Activated CD8-positive, alpha-beta T cell treated with anti-CD3 and anti-CD28 coated beads, Interleukin-2, amount 10 ng/mL, durations not matched to agents 7 days and 5 days (primary cell): ENCODE measurements at regions not wholly inside any gene's neighbourhood (a gene's known extent, or its start where the extent isn't known, plus 50 kb on each side); places are given as distances from the start of the nearest gene placed in this dataset.

Experiments
- ATAC-seq: fragments of 150-1000 bp; cut with Tn5 transposase; one replicate; pipeline ENCODE4 v1.10.0; 2021; ENCODE audit warnings: moderate library complexity
- CTCF ChIA-PET: fragments of 350-600 bp; sonication (Branson Sonifier 250); formaldehyde crosslinking; loops from one replicate; lab custom pipeline; 2021; ENCODE audit warnings: antibody characterized with exemption; lab: Charles Lee
- POLR2A ChIA-PET: fragments of 350-600 bp; sonication (Branson Sonifier 250); formaldehyde crosslinking; loops from one replicate; lab custom pipeline; 2021; ENCODE audit warnings: antibody characterized with exemption; lab: Charles Lee
- DNase-seq: peaks from one replicate; pipeline ENCODE4 v3.0.0-alpha.2; 2020
- H3K27ac Mint-ChIP-seq: one replicate; pipeline ENCODE4 v1.8.0; 2021; ENCODE audit warnings: mild to moderate bottlenecking, mixed read lengths
- H3K27me3 Mint-ChIP-seq: one replicate; pipeline ENCODE4 v1.8.0; 2021; ENCODE audit warnings: low read depth, mixed read lengths
- H3K36me3 Mint-ChIP-seq: one replicate; pipeline ENCODE4 v1.8.0; 2021; ENCODE audit warnings: low read depth, mixed read lengths
- H3K4me1 Mint-ChIP-seq: one replicate; pipeline ENCODE4 v1.8.0; 2021; ENCODE audit warnings: low read depth, mixed read lengths
- H3K4me3 Mint-ChIP-seq: one replicate; pipeline ENCODE4 v1.8.0; 2021; ENCODE audit warnings: mild to moderate bottlenecking, mixed read lengths
- H3K9me3 Mint-ChIP-seq: one replicate; pipeline ENCODE4 v1.8.0; 2022; ENCODE audit warnings: mixed read lengths; ENCODE audit not compliant: insufficient read depth

DNA sequence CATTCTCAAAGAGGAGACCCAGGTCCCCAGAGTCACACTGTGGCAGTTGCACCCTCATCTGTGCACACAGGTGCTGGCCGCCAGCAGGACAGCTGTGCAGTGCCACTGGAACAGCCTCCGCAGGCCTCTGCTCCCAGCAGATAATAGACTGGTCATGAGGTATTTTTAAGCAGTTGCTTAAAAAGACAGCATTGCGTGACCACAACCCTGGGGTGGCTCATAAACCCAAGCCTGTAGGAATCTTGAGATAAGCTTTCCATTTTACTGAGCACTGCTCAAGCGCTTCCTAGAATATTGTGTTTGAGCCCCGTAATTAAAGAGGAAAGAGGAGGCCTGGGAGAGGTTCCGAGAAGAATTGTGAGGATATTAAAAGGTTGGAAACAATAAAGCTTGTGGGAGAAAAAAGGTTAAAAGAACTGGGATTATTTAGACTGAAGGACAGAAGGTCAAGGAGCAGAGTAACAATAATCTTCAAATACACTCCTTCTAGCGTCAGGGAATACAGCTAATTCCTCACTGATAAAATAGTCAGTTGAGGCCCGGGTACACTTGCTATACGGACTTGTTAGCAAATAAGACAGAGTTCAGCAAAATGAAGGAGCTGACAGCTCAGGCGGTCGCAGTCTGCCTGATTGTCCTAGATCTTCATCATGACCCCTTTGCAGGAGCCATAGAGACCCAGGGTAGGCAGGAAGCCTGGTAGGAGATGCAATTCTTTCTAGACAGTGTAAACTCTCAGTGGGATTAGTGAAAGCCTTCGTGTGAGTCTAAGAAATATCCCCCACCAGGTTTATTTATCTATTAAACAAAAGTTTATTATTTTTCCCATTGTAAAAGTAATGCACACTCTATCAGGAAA, 86.2 kb upstream of the KIT start:
- no peak for DNase-seq
- Mint-ChIP-seq H3K9me3 (no peaks in the 10 kb centered on the region), H3K36me3 (no peaks in the 10 kb centered on the region), H3K27me3 (peaks cover 12% of the 10 kb centered on the region), H3K4me1 (peaks cover 4% of the 10 kb centered on the region), H3K27ac (no peak overlapping the region), H3K4me3 (no peak overlapping the region)
- no peak for ATAC-seq
- ChIA-PET POLR2A (no interaction called here), CTCF (no interaction called here)

DNA sequence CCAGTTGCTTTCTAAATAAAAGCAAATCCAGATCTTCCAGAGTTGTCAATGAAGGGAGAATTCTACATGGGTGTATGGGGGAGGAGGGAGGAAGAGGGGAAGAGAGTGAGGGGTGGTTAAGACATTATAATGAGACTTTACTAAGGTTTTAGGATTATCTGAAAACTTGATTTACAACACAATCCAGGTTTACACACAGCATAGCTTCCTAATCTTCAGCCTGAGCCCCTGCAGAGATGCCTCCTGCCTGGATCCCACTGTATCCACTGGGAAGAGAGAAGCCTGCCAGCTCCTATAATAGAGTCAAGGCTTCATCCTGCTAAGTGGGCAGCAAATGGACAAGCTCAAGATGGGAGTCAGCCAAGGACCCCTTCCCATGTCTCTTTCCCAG, 85.6 kb upstream of the KIT start:
- ChIA-PET POLR2A (no interaction called here), CTCF (no interaction called here)
- Mint-ChIP-seq H3K27ac (no peak overlapping the region), H3K27me3 (peaks cover 13% of the 10 kb centered on the region), H3K4me1 (no peaks in the 10 kb centered on the region), H3K9me3 (no peaks in the 10 kb centered on the region), H3K36me3 (no peaks in the 10 kb centered on the region), H3K4me3 (no peak overlapping the region)
- ATAC-seq = no peak
- no peak for DNase-seq

DNA sequence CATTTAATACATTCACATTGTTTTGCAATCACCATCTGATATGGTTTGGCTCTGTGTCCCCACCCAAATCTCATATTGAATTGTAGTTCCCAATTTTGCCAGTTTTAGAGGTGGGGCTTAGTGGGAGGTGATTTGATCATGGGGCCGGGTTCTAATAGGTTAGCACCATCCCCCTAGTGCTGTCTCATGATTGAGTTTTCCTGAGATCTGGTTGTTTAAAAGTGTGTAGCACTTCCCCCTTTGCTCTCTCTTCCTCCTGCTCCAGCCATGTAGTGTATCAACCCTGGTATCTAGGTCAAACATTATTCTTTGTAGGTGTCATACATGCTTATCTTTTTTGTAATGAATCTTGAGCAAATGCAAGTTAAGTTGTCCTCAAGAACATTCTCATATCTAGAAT, 83.3 kb upstream of the KIT start:
- no peak for ATAC-seq
- POLR2A ChIA-PET = no interaction called here
- Mint-ChIP-seq H3K27ac (no peak overlapping the region), H3K36me3 (no peaks in the 10 kb centered on the region), H3K9me3 (no peaks in the 10 kb centered on the region), H3K27me3 (peaks cover 19% of the 10 kb centered on the region), H3K4me3 (no peak overlapping the region), H3K4me1 (no peaks in the 10 kb centered on the region)
- CTCF ChIA-PET = no interaction called here
- DNase-seq = no peak

DNA sequence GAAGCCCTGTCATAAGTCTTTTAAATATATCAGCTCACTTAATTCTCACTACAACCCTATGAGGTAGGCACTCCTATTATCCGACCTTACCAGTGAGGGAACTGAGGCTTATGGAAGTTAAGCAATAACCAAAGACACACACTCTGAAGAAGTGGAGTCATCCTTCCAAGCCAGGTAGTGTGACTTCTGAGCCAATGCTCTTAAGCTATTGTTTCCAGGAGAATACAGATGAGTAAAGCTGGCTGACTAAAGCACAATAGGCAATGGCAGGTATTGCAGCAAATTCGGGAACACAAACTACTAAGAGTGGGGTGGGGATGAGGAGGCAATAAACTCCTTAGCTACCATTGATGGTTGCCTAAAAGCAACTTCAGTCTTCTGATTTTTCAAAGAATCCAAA, 81.8 kb upstream of the KIT start:
- POLR2A ChIA-PET = interaction anchor here (0.6 kb wide), 1 partner anchor 721 kb away, joined by 3 read pairs; no protein-coding TSS in a partner anchor
- DNase-seq (no peak), ATAC-seq (no peak)
- CTCF ChIA-PET = no interaction called here
- no peak overlapping the region for H3K27ac Mint-ChIP-seq
- no peaks in the 10 kb centered on the region for H3K36me3 Mint-ChIP-seq
- no peaks in the 10 kb centered on the region for H3K4me1 Mint-ChIP-seq
- peaks cover 19% of the 10 kb centered on the region for H3K27me3 Mint-ChIP-seq
- H3K4me3 Mint-ChIP-seq = no peak overlapping the region
- H3K9me3 Mint-ChIP-seq = no peaks in the 10 kb centered on the region

DNA sequence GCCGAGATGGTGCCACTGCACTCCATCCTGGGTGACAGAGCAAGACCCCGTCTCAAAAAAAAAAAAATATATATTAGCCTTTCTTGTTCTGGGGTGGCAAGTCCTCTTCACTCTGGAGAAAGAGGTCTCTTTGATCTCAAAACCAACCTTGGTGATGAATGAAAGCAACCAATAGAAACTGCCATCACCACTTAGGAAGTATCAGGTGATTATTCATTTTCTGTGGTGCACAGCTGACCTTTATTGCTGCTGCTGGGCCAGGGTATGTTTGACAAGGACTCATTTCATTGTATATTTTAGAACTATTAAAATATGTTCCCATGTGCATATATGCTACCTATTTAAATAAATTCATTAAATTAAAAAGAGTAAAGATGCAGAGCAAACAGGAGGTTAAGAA, 76.0 kb upstream of the KIT start:
- no peak for ATAC-seq
- Mint-ChIP-seq H3K27me3 (peaks cover 16% of the 10 kb centered on the region), H3K4me1 (no peaks in the 10 kb centered on the region), H3K4me3 (no peak overlapping the region), H3K9me3 (no peaks in the 10 kb centered on the region), H3K27ac (no peak overlapping the region), H3K36me3 (no peaks in the 10 kb centered on the region)
- CTCF ChIA-PET = no interaction called here
- no peak for DNase-seq
- POLR2A ChIA-PET = no interaction called here

DNA sequence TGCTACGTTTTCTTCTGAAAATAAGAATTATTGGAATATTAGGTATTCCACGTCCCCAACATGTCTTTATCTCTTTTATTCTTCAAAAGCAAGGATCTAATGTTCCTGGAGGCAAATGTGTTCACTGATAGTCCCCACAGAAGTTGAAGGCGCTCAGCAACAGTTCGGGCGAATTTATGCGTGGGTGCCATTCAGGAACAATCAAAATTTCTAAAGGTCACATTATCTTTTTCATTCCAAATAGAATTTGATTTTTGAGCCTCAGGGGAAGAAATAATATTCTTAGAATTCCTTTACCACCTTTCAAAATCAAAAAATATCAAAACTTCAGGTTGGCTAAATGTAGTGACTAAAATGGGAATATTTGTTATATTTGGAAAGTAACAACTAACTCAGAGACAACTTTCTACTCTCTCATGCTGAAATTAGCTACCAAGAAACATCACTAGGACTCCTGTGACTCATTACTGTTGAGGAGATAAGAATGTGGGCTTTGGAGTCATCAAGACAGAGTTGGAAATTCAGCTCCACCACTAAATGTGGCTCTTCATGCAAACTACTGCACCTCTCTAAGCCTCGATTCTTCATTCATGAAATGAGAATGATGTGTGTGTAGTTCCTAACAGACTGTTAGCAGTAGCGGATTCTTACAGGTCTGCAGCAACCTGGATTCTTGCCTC, 72.3 kb upstream of the KIT start:
- CTCF ChIA-PET = no interaction called here

DNA sequence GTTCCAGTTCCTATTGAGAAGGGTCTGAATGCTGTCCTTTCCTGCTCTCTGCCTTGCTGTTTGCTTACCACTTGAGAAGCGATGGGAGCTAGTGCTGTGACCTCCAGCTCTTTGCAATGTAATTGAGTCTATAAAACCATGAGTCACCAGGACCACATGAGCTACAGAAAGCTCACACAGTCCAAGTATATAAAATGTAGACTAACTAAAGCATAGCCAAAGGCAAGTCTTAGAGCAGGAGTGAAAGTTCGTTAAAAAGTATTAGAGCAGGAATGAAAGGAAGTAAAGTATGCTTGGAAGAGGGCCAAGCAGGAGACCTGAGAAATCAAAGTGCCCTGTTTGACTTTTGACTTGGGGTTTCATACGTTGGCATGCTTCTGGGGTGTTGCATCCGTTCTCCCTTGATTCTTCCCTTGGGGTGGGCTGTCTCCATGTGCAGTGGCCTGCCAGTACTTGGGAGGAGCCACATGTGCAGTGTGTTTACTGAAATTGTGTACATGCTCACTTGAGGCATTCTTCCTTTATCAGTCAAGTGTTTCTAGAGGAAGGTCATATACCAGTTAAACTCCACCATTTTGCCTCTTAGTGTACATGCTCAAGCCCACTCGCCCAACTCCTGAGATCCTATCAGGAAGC, 71.3 kb upstream of the KIT start:
- ChIA-PET CTCF (interaction anchor here (0.6 kb wide), 1 partner anchor 83 kb away, joined by 3 read pairs; no protein-coding TSS in a partner anchor), POLR2A (no interaction called here)
- H3K9me3 Mint-ChIP-seq = no peaks in the 10 kb centered on the region
- H3K36me3 Mint-ChIP-seq = no peaks in the 10 kb centered on the region
- no peaks in the 10 kb centered on the region for H3K4me1 Mint-ChIP-seq
- ATAC-seq (no peak), DNase-seq (no peak)
- H3K27me3 Mint-ChIP-seq = peaks cover 13% of the 10 kb centered on the region
- H3K27ac Mint-ChIP-seq = no peak overlapping the region
- H3K4me3 Mint-ChIP-seq = no peak overlapping the region

More for the DNA sequence above, 72.3 kb upstream of the KIT start:
- no peaks in the 10 kb centered on the region for H3K9me3 Mint-ChIP-seq
- POLR2A ChIA-PET = no interaction called here
- H3K27me3 Mint-ChIP-seq = peaks cover 13% of the 10 kb centered on the region
- no peak overlapping the region for H3K27ac Mint-ChIP-seq
- H3K4me1 Mint-ChIP-seq = no peaks in the 10 kb centered on the region
- H3K36me3 Mint-ChIP-seq = no peaks in the 10 kb centered on the region
- H3K4me3 Mint-ChIP-seq = no peak overlapping the region
- ATAC-seq = no peak
- no peak for DNase-seq

DNA sequence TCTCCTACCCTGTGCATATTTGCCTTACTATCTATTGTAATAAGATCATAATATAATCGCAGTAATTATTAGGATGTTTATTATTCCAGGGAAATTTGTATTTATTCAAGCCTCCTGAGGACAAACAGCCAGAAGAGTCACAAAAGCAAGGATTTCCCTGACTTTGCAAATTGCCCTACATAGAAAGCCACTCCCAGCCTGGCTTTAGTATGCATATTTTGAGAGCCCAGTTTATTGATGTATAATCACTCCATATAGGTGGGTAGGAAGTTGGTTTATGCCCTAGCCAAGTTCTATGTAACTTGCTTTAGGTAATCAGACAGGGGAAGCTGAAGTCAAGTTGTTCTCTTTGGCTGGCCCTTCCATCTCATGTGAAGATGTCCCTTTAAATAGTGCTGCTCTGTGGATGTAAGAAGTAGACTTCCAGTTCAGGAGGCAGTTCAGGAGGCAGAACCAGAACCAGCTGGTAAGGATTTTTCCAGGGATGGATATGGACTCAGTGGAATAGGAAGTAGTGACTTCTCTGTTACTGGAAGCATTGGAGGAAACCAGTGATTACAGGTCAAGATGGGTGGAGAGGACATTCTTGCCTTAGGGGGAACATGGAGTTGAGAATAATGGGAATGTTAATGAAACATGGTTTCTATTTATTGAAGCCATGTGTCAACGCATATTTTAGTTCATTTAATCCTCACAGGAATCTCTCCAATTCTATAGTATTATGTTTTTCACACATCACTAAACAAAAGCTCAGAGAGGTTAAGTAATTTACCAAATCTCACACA, 70.5 kb upstream of the KIT start:
- Mint-ChIP-seq H3K9me3 (no peaks in the 10 kb centered on the region), H3K36me3 (no peaks in the 10 kb centered on the region), H3K4me1 (no peaks in the 10 kb centered on the region), H3K27ac (no peak overlapping the region), H3K27me3 (peaks cover 13% of the 10 kb centered on the region), H3K4me3 (no peak overlapping the region)
- CTCF ChIA-PET = no interaction called here
- DNase-seq = no peak
- POLR2A ChIA-PET = no interaction called here
- no peak for ATAC-seq

DNA sequence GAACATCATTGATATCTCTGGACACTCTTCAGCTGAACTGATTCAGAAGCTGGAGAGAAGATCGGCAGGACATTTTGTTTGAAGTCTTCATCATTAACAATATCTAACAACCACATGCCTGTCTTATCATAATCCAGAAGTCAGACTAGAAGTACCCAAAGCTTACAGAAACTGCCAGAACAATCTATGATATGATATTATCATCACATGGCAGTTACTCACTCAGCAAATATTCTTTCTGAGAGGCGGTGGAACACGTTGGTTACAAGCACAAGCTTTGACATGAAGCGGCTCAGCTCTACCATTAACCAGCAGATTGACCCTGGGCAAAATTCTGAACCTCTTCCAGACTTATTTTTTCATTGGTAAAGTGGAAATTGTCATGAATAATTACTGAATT, 69.4 kb upstream of the KIT start:
- ATAC-seq (no peak), DNase-seq (no peak)
- no peaks in the 10 kb centered on the region for H3K36me3 Mint-ChIP-seq
- ChIA-PET CTCF (no interaction called here), POLR2A (no interaction called here)
- peaks cover 9% of the 10 kb centered on the region for H3K27me3 Mint-ChIP-seq
- no peaks in the 10 kb centered on the region for H3K9me3 Mint-ChIP-seq
- no peak overlapping the region for H3K4me3 Mint-ChIP-seq
- no peak overlapping the region for H3K27ac Mint-ChIP-seq
- no peaks in the 10 kb centered on the region for H3K4me1 Mint-ChIP-seq

DNA sequence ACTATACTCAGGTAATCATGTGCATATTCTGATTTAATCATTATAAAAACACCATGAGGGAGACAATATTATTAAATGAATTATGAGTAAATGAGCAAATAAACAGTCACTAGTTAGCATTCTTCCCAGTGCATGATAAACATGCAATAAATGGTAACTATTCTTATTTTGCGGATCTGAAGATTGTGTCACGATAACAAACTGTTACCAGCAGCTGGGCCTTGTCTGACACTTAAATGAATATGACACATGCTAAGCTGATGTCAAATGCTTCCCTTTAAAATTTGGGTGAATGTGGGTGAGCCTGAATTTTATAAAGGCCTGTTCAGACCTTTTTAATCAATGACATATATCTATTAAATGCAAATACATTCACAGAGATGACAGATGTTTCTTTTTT, 68.2 kb upstream of the KIT start:
- CTCF ChIA-PET = no interaction called here
- no peak for DNase-seq
- peaks cover 9% of the 10 kb centered on the region for H3K27me3 Mint-ChIP-seq
- H3K9me3 Mint-ChIP-seq = no peaks in the 10 kb centered on the region
- no peak for ATAC-seq
- POLR2A ChIA-PET = no interaction called here
- H3K4me1 Mint-ChIP-seq = no peaks in the 10 kb centered on the region
- H3K27ac Mint-ChIP-seq = no peak overlapping the region
- H3K36me3 Mint-ChIP-seq = no peaks in the 10 kb centered on the region
- H3K4me3 Mint-ChIP-seq = no peak overlapping the region

DNA sequence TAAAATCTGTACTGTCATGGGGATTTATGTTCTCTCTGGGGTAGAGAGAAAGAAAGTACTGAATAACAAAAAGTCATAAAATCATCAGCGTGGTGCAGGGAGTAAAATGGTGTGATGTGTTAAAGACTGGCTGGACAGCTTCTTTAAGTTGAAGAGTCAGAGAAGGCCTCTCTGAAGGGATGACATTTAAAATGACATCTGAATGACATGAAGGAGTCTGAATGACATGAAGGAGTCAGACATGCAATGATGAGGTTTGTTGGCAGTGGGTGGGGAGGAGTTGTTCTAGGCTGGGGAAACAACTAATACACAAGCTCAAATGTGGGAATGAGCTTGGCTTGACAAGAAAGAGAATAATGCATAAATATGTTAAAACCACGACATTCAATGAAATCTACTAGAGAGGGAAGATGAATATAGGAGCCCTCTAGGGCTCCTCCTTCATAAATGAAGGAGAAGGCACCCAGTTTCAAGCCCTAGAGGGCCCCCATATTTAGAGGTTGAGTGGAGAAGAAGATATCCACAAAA, 63.9 kb upstream of the KIT start:
- DNase-seq (no peak), ATAC-seq (no peak)
- H3K27me3 Mint-ChIP-seq = peaks cover 6% of the 10 kb centered on the region
- H3K9me3 Mint-ChIP-seq = no peaks in the 10 kb centered on the region
- no peaks in the 10 kb centered on the region for H3K36me3 Mint-ChIP-seq
- ChIA-PET POLR2A (no interaction called here), CTCF (no interaction called here)
- no peak overlapping the region for H3K4me3 Mint-ChIP-seq
- no peak overlapping the region for H3K27ac Mint-ChIP-seq
- H3K4me1 Mint-ChIP-seq = no peaks in the 10 kb centered on the region
